ENCODE measurements at regions not wholly inside any gene's neighbourhood (a gene's known extent, or its start where the extent isn't known, plus 50 kb on each side); places are given as distances from the start of the nearest gene placed in this dataset.

DNA sequence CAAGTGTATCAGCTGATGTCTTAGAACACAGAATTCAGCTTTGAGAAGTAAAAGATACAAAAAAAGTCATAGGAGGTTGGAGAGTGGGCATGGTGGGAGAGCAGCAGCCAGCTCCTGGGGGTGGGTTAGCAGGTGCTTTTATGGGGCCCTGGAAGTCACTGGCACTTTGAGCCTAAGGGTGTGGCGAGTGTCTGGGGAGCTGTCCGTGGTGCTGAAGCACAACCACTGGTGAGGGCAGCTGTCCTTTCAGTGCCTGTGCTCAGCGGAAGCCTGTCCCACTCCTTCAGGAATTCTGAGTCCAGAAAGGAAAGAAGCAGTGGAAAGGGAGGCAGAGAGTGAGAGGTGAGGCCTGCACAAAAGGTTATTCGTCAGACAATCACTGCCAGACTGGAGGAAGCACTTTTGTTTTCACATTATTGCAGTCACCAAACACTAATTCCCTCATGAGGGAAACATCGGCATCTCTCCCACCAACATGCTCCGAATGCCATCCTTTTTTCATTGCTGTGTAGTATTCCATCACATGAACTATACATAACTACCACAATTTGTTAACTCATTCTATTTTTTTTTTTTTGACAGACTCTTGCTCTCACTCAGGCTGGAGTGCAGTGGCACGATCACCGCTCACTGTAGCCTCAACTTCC is 59.4 kb upstream of the RAPGEF1 start (continued):
- TF ChIP-seq ATF7 (IDR thresholded peaks at IDR 0.05) (no peak), ATF7 (CRISPR knock-in tag; IDR thresholded peaks at IDR 0.05) (no peak), JUNB (CRISPR knock-in tag; IDR thresholded peaks at IDR 0.05; ENCODE audit: borderline replicate concordance) (no peak), KAT8 (CRISPR knock-in tag; IDR thresholded peaks at IDR 0.05) (0 out of 2 replicates have a peak, but pooled peaks have one; percentile 35), ZNF737 (CRISPR knock-in tag; IDR thresholded peaks at IDR 0.05; ENCODE audit: borderline replicate concordance) (no peak), FOXA3 (CRISPR knock-in tag; IDR thresholded peaks at IDR 0.05) (peak; percentile 38; the same call in 1 of the 2 replicates), ZNF367 (CRISPR knock-in tag; IDR thresholded peaks at IDR 0.05; ENCODE audit: borderline replicate concordance) (peak; percentile 79; the same call in 1 of the 2 replicates), E2F2 (CRISPR knock-in tag; IDR thresholded peaks at IDR 0.05; ENCODE audit: borderline replicate concordance) (peak; percentile 53; the same call in 1 of the 2 replicates), CHD4 (IDR thresholded peaks at IDR 0.05; ENCODE audit: borderline replicate concordance, low read length) (no peak), POLR2G (IDR thresholded peaks at IDR 0.05; ENCODE audit: low read depth, low read length) (no peak), ELF3 (CRISPR knock-in tag; IDR thresholded peaks at IDR 0.05) (peak; percentile 58), ZNF605 (CRISPR knock-in tag; IDR thresholded peaks at IDR 0.05) (peak; percentile 85; the same call in 1 of the 2 replicates), MXI1 (IDR thresholded peaks at IDR 0.05; ENCODE audit: borderline replicate concordance, low read depth, low read length) (no peak), ZNF574 (CRISPR knock-in tag; IDR thresholded peaks at IDR 0.05) (peak; percentile 78), SRF (IDR thresholded peaks at IDR 0.05; ENCODE audit: low read depth, low read length) (no peak), HBP1 (CRISPR knock-in tag; IDR thresholded peaks at IDR 0.05; ENCODE audit: low read depth) (peak; percentile 80; the same call in 1 of the 2 replicates)
- TF ChIP-seq, protein P1, sequence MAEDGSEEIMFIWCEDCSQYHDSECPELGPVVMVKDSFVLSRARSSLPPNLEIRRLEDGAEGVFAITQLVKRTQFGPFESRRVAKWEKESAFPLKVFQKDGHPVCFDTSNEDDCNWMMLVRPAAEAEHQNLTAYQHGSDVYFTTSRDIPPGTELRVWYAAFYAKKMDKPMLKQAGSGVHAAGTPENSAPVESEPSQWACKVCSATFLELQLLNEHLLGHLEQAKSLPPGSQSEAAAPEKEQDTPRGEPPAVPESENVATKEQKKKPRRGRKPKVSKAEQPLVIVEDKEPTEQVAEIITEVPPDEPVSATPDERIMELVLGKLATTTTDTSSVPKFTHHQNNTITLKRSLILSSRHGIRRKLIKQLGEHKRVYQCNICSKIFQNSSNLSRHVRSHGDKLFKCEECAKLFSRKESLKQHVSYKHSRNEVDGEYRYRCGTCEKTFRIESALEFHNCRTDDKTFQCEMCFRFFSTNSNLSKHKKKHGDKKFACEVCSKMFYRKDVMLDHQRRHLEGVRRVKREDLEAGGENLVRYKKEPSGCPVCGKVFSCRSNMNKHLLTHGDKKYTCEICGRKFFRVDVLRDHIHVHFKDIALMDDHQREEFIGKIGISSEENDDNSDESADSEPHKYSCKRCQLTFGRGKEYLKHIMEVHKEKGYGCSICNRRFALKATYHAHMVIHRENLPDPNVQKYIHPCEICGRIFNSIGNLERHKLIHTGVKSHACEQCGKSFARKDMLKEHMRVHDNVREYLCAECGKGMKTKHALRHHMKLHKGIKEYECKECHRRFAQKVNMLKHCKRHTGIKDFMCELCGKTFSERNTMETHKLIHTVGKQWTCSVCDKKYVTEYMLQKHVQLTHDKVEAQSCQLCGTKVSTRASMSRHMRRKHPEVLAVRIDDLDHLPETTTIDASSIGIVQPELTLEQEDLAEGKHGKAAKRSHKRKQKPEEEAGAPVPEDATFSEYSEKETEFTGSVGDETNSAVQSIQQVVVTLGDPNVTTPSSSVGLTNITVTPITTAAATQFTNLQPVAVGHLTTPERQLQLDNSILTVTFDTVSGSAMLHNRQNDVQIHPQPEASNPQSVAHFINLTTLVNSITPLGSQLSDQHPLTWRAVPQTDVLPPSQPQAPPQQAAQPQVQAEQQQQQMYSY (CRISPR knock-in tag; IDR thresholded peaks at IDR 0.05) = peak; percentile 60; the same call in 1 of the 2 replicates
